Mesodermal cell (in vitro differentiated cells): ENCODE measurements at regions not wholly inside any gene's neighbourhood (a gene's known extent, or its start where the extent isn't known, plus 50 kb on each side); places are given as distances from the start of the nearest gene placed in this dataset.

Experiments used
- H3K27ac ChIP-seq: 2 replicates; pipeline ENCODE4 v1.7.0; 2013; ENCODE audit warnings: mild to moderate bottlenecking, low read depth, low read length, moderate library complexity; ENCODE audit not compliant: severe bottlenecking
- H3K36me3 ChIP-seq: 2 replicates; pipeline ENCODE4 v1.7.1; 2013; ENCODE audit warnings: mild to moderate bottlenecking, low read length, moderate library complexity; ENCODE audit not compliant: control insufficient read depth, insufficient read depth
- H3K4me1 ChIP-seq: one replicate; pipeline ENCODE4 v1.7.1; 2013; ENCODE audit warnings: mild to moderate bottlenecking, low read length; ENCODE audit not compliant: insufficient read depth, control insufficient read depth, poor library complexity, severe bottlenecking
- H3K4me3 ChIP-seq: 2 replicates; pipeline ENCODE4 v1.7.0; 2013; ENCODE audit warnings: low read length, control low read depth, mild to moderate bottlenecking; ENCODE audit not compliant: insufficient read depth, poor library complexity, severe bottlenecking; ENCODE audit errors: extremely low read depth
- H3K9me3 ChIP-seq: 2 replicates; pipeline ENCODE4 v1.7.1; 2013; ENCODE audit warnings: mild to moderate bottlenecking, low read length, moderate library complexity; ENCODE audit not compliant: control insufficient read depth
- WGBS, 2 experiments: methylation state at CpG; one replicate each; pipeline ENCODE4 v1.1.5; 2013; ENCODE audit warnings: missing lambda C conversion rate in 2 of 2; ENCODE audit not compliant: insufficient coverage in 2 of 2; 5-methylcytosine and 5-hydroxymethylcytosine counted together

- WGBS, 2 experiments = 83 to 86% methylated on average over 3 of the region's 3 CpGs
These were observed 124.7 kb upstream of the KCNQ5 start for GRCh38 chr6:72497186-72497585.

GRCh38 chr6:72500669-72501068 lies 121.2 kb upstream of the KCNQ5 start:
- Histone ChIP-seq H3K36me3 (no peaks in the 10 kb centered on the region), H3K27ac (no peak overlapping the region), H3K4me3 (no peak overlapping the region), H3K4me1 (no peaks in the 10 kb centered on the region), H3K9me3 (peaks cover 4% of the 10 kb centered on the region)
- WGBS, 2 experiments = 81 to 100% methylated on average over 2 to 3 of the region's 3 CpGs

More at GRCh38 chr6:72497186-72497585, 124.7 kb upstream of the KCNQ5 start:
- Histone ChIP-seq H3K36me3 (no peaks in the 10 kb centered on the region), H3K4me1 (no peaks in the 10 kb centered on the region), H3K9me3 (no peaks in the 10 kb centered on the region), H3K4me3 (no peak overlapping the region), H3K27ac (no peak overlapping the region)

GRCh38 chr6:72504406-72504805 lies 117.5 kb upstream of the KCNQ5 start:
- Histone ChIP-seq H3K9me3 (peaks cover 4% of the 10 kb centered on the region), H3K36me3 (no peaks in the 10 kb centered on the region), H3K4me3 (no peak overlapping the region), H3K27ac (no peak overlapping the region), H3K4me1 (no peaks in the 10 kb centered on the region)
- 75 to 100% methylated on average over 1 of the region's 2 CpGs for WGBS, 2 experiments

GRCh38 chr6:72505446-72505845 lies 116.4 kb upstream of the KCNQ5 start:
- Histone ChIP-seq H3K9me3 (peaks cover 4% of the 10 kb centered on the region), H3K4me3 (no peak overlapping the region), H3K36me3 (no peaks in the 10 kb centered on the region), H3K4me1 (no peaks in the 10 kb centered on the region), H3K27ac (no peak overlapping the region)
- 71% methylated on average over 1 of the region's 2 CpGs; no CpG with 5 or more reads in 1 of the 2 experiments for WGBS, 2 experiments

GRCh38 chr6:72519871-72520270 lies 102.0 kb upstream of the KCNQ5 start:
- Histone ChIP-seq H3K9me3 (no peaks in the 10 kb centered on the region), H3K4me3 (no peak overlapping the region), H3K27ac (no peak overlapping the region), H3K4me1 (no peaks in the 10 kb centered on the region), H3K36me3 (no peaks in the 10 kb centered on the region)

- no peaks in the 10 kb centered on the region for H3K36me3 ChIP-seq
- no peak overlapping the region for H3K4me3 ChIP-seq
- H3K27ac ChIP-seq = no peak overlapping the region
- WGBS, 2 experiments = no CpG with 5 or more reads among the region's 1 CpG
- no peaks in the 10 kb centered on the region for H3K4me1 ChIP-seq
- no peaks in the 10 kb centered on the region for H3K9me3 ChIP-seq
These were observed 100.2 kb upstream of the KCNQ5 start for GRCh38 chr6:72521684-72522083.

- no peaks in the 10 kb centered on the region for H3K4me1 ChIP-seq
- H3K36me3 ChIP-seq = no peaks in the 10 kb centered on the region
- no peak overlapping the region for H3K27ac ChIP-seq
- no peak overlapping the region for H3K4me3 ChIP-seq
- WGBS, 2 experiments = 58 to 61% methylated on average over 5 of the region's 5 CpGs
- no peaks in the 10 kb centered on the region for H3K9me3 ChIP-seq
These were observed 99.1 kb upstream of the KCNQ5 start for GRCh38 chr6:72522735-72523141.

- H3K4me3 ChIP-seq = no peak overlapping the region
- no peaks in the 10 kb centered on the region for H3K9me3 ChIP-seq
- no peaks in the 10 kb centered on the region for H3K36me3 ChIP-seq
- H3K4me1 ChIP-seq = no peaks in the 10 kb centered on the region
- no peak overlapping the region for H3K27ac ChIP-seq
- WGBS, 2 experiments = 91 to 93% methylated on average over 5 of the region's 6 CpGs
These were observed 97.7 kb upstream of the KCNQ5 start for GRCh38 chr6:72524011-72524645.

- H3K36me3 ChIP-seq = no peaks in the 10 kb centered on the region
- H3K4me1 ChIP-seq = no peaks in the 10 kb centered on the region
- H3K9me3 ChIP-seq = no peaks in the 10 kb centered on the region
- 100% methylated on average over 1 of the region's 1 CpG for WGBS, 2 experiments
- H3K27ac ChIP-seq = no peak overlapping the region
- H3K4me3 ChIP-seq = no peak overlapping the region
These were observed 95.9 kb upstream of the KCNQ5 start for GRCh38 chr6:72525821-72526510.

GRCh38 chr6:72530152-72530551 lies 91.7 kb upstream of the KCNQ5 start:
- 94% methylated on average over 2 of the region's 2 CpGs; no CpG with 5 or more reads in 1 of the 2 experiments for WGBS, 2 experiments
- H3K4me3 ChIP-seq = no peak overlapping the region
- no peak overlapping the region for H3K27ac ChIP-seq
- H3K4me1 ChIP-seq = peaks cover 7% of the 10 kb centered on the region
- H3K9me3 ChIP-seq = no peaks in the 10 kb centered on the region
- H3K36me3 ChIP-seq = no peaks in the 10 kb centered on the region

- Histone ChIP-seq H3K4me1 (peaks cover 7% of the 10 kb centered on the region), H3K9me3 (no peaks in the 10 kb centered on the region), H3K27ac (no peak overlapping the region), H3K4me3 (no peak overlapping the region), H3K36me3 (no peaks in the 10 kb centered on the region)
- 100% methylated on average over 1 of the region's 3 CpGs for WGBS, 2 experiments
These were observed 91.1 kb upstream of the KCNQ5 start for GRCh38 chr6:72530750-72531149.
